Sigmoid colon (tissue), 6 donors: ENCODE measurements at regions not wholly inside any gene's neighbourhood (a gene's known extent, or its start where the extent isn't known, plus 50 kb on each side); places are given as distances from the start of the nearest gene placed in this dataset.
A peak's percentile ranks its signal among the peaks of the same experiment; 100 is the strongest.

Experiments
- DNase-seq: peaks from one replicate; pipeline ENCODE4 v3.0.0-alpha.2; 2019
- H3K27ac ChIP-seq, 4 donors: fragments of 200-600 bp; sonication (generic); one replicate each; pipeline ENCODE4 v1.5.1; 2016 to 2019; ENCODE audit warnings: mild to moderate bottlenecking in 1 of 4
- H3K27me3 ChIP-seq, 3 donors: fragments of 200-600 bp; sonication (generic); one replicate each; pipeline ENCODE4 v1.5.1; 2019; ENCODE audit warnings: mild to moderate bottlenecking in 1 of 3
- H3K36me3 ChIP-seq, 4 donors: fragments of 200-600 bp; sonication (generic); one replicate each; pipeline ENCODE4 v1.5.1; 2016 to 2019
- H3K4me1 ChIP-seq, 4 donors: fragments of 200-600 bp; sonication (generic); one replicate each; pipeline ENCODE4 v1.5.1; 2017 to 2019
- H3K4me3 ChIP-seq, 4 donors: fragments of 200-600 bp; sonication (generic); one replicate each; pipeline ENCODE4 v1.5.1; 2017 to 2019; ENCODE audit warnings: mild to moderate bottlenecking in 2 of 4, moderate library complexity in 1 of 4
- H3K9me3 ChIP-seq, 4 donors: fragments of 200-600 bp in 3 of 4; sonication (generic) in 3 of 4; one replicate each; pipeline versions ENCODE4 v1.5.1 to v1.6.1; 2013 to 2019
- CTCF ChIP-seq, 4 experiments: fragments of 450-650 bp in 3 of 4; fragments of 200-600 bp in 1 of 4; IDR thresholded peaks; one replicate each; pipeline ENCODE4 v1.5.1; 2016 to 2019; ENCODE audit warnings: antibody characterized with exemption in 4 of 4, mild to moderate bottlenecking in 3 of 4, moderate library complexity in 2 of 4
- EP300 ChIP-seq, 4 donors: sonication (generic); formaldehyde crosslinking; IDR thresholded peaks; one replicate each; pipeline ENCODE4 v1.6.1; 2017; ENCODE audit warnings: antibody characterized with exemption in 4 of 4
- POLR2A ChIP-seq, 2 donors: fragments of 450-650 bp; IDR thresholded peaks; one replicate each; pipeline ENCODE4 v1.6.1; 2016; ENCODE audit warnings: antibody characterized with exemption in 2 of 2, mild to moderate bottlenecking in 2 of 2, moderate library complexity in 2 of 2
- POLR2AphosphoS5 ChIP-seq, 4 donors: sonication (generic); formaldehyde crosslinking; IDR thresholded peaks; one replicate each; pipeline ENCODE4 v1.6.1; 2017; ENCODE audit warnings: antibody characterized with exemption in 4 of 4
- WGBS, 2 donors: extraction: QIAGEN DNeasy Blood & Tissue Kit; methylation state at CpG; one replicate each; pipeline ENCODE4 v1.1.7; 2013; 5-methylcytosine and 5-hydroxymethylcytosine counted together
- intact Hi-C: fragments of 100-400 bp; cut with DNase I; formaldehyde crosslinking; loops from one replicate; pipeline ENCODE4 v1.15.1; 2023
- donor health status: healthy with polysubstance abuse.
- donor health status: healthy.

GRCh38 chr16:79334127-79334526 lies 266.4 kb downstream of the MAF start:
- H3K4me1 ChIP-seq, result peaks cover 0 to 31% (median 15%) of the 10 kb centered on the region in 4 donors
- DNase-seq, result no peak
- intact Hi-C loops, result loop anchor here (10.0 kb wide), 1 partner anchor 729 kb away; no protein-coding TSS in a partner anchor
- H3K27me3 ChIP-seq, result no peaks in the 10 kb centered on the region
- WGBS, 2 donors, result 86 to 88% methylated on average over 13 of the region's 13 CpGs
- no peak overlapping the region for H3K4me3 ChIP-seq
- H3K27ac ChIP-seq, result no peak overlapping the region
- H3K9me3 ChIP-seq, result no peaks in the 10 kb centered on the region
- no peaks in the 10 kb centered on the region for H3K36me3 ChIP-seq
- TF ChIP-seq EP300 (IDR thresholded peaks at IDR 0.05) (no peak), POLR2A (IDR thresholded peaks at IDR 0.05) (no peak), POLR2AphosphoS5 (IDR thresholded peaks at IDR 0.05) (no peak), CTCF (IDR thresholded peaks at IDR 0.05) (no peak)

- DNase-seq, result no peak
- no peak for TF ChIP-seq EP300 (IDR thresholded peaks at IDR 0.05)
- intact Hi-C loops, result loop anchor here (10.0 kb wide), 1 partner anchor 726 kb away; no protein-coding TSS in a partner anchor
- Histone ChIP-seq H3K36me3 (no peaks in the 10 kb centered on the region), H3K4me3 (no peak overlapping the region), H3K4me1 (peaks cover 0 to 12% (median 6%) of the 10 kb centered on the region in 4 donors), H3K9me3 (no peaks in the 10 kb centered on the region), H3K27ac (no peak overlapping the region), H3K27me3 (no peaks in the 10 kb centered on the region)
- 51 to 66% methylated on average over 2 of the region's 2 CpGs for WGBS, 2 donors
These were observed 269.5 kb downstream of the MAF start for GRCh38 chr16:79331066-79331465.

- H3K9me3 ChIP-seq, result no peaks in the 10 kb centered on the region
- no peak for DNase-seq
- H3K27me3 ChIP-seq, result no peaks in the 10 kb centered on the region
- no peaks in the 10 kb centered on the region for H3K36me3 ChIP-seq
- peaks cover 0 to 9% (median 2%) of the 10 kb centered on the region in 4 donors for H3K4me1 ChIP-seq
- H3K4me3 ChIP-seq, result no peak overlapping the region
- TF ChIP-seq POLR2AphosphoS5 (IDR thresholded peaks at IDR 0.05) (no peak), CTCF (IDR thresholded peaks at IDR 0.05) (no peak), EP300 (IDR thresholded peaks at IDR 0.05) (no peak), POLR2A (IDR thresholded peaks at IDR 0.05) (no peak)
- 21 to 70% methylated on average over 4 of the region's 4 CpGs for WGBS, 2 donors
- H3K27ac ChIP-seq, result no peak overlapping the region
- intact Hi-C loops, result loop anchor here (10.0 kb wide), 1 partner anchor 725 kb away; no protein-coding TSS in a partner anchor
These were observed 270.6 kb downstream of the MAF start for GRCh38 chr16:79329967-79330366.

- Histone ChIP-seq H3K9me3 (no peaks in the 10 kb centered on the region), H3K27me3 (no peaks in the 10 kb centered on the region), H3K36me3 (no peaks in the 10 kb centered on the region), H3K4me1 (peaks cover 0 to 9% (median 2%) of the 10 kb centered on the region in 4 donors), H3K4me3 (no peak overlapping the region), H3K27ac (no peak overlapping the region)
- intact Hi-C loops, result no loop called here
- 66 to 92% methylated on average over 5 of the region's 5 CpGs for WGBS, 2 donors
- TF ChIP-seq POLR2A (IDR thresholded peaks at IDR 0.05), result no peak
- no peak for TF ChIP-seq CTCF (IDR thresholded peaks at IDR 0.05)
- no peak for TF ChIP-seq EP300 (IDR thresholded peaks at IDR 0.05)
- no peak for TF ChIP-seq POLR2AphosphoS5 (IDR thresholded peaks at IDR 0.05)
- DNase-seq, result no peak
These were observed 271.4 kb downstream of the MAF start for GRCh38 chr16:79329166-79329521.

GRCh38 chr16:79328402-79329165 lies 272.0 kb downstream of the MAF start:
- Histone ChIP-seq H3K36me3 (no peaks in the 10 kb centered on the region), H3K4me3 (no peak overlapping the region), H3K27ac (peak overlapping the region in 3 of 4 donors; percentile 13 to 22 (median 18)), H3K4me1 (peaks cover 0 to 9% (median 2%) of the 10 kb centered on the region in 4 donors), H3K9me3 (no peaks in the 10 kb centered on the region), H3K27me3 (no peaks in the 10 kb centered on the region)
- intact Hi-C loops, result no loop called here
- WGBS, 2 donors, result 54 to 79% methylated on average over 8 of the region's 8 CpGs
- no peak for DNase-seq
- TF ChIP-seq POLR2AphosphoS5 (IDR thresholded peaks at IDR 0.05) (no peak), EP300 (IDR thresholded peaks at IDR 0.05) (no peak), CTCF (IDR thresholded peaks at IDR 0.05) (no peak), POLR2A (IDR thresholded peaks at IDR 0.05) (no peak)
